H1 (cell line): ENCODE measurements at regions not wholly inside any gene's neighbourhood (a gene's known extent, or its start where the extent isn't known, plus 50 kb on each side); places are given as distances from the start of the nearest gene placed in this dataset.

ENCODE experiments used
- EGR1 ChIP-seq: IDR thresholded peaks from 2 replicates; pipeline ENCODE4 v1.6.1; 2011; ENCODE audit warnings: low read depth, low read length, borderline replicate concordance
- EP300 ChIP-seq, 2 experiments: IDR thresholded peaks; 1 replicate in 1 of 2; 2 replicates in 1 of 2; pipeline ENCODE4 v1.6.1; 2011 to 2012; ENCODE audit warnings: low read depth in 2 of 2, low read length in 2 of 2, mild to moderate bottlenecking in 2 of 2, borderline replicate concordance in 1 of 2, inconsistent platforms in 1 of 2, moderate library complexity in 1 of 2
- NANOG ChIP-seq: IDR thresholded peaks from 2 replicates; pipeline ENCODE4 v1.6.1; 2011; ENCODE audit warnings: low read length, low read depth, mild to moderate bottlenecking, inconsistent platforms; ENCODE audit not compliant: insufficient read depth, poor library complexity, severe bottlenecking
- PHF8 ChIP-seq: fragments of 200-600 bp; sonication (generic); conservative IDR thresholded peaks from 2 replicates; pipeline ENCODE4 v1.7.1; 2012; ENCODE audit warnings: low read depth, mild to moderate bottlenecking, inconsistent platforms, low read length, moderate library complexity
- POLR2A ChIP-seq, 2 experiments: IDR thresholded peaks; 1 replicate in 1 of 2; 2 replicates in 1 of 2; pipeline ENCODE4 v1.6.1; 2011; ENCODE audit warnings: low read depth in 2 of 2, low read length in 2 of 2, mild to moderate bottlenecking in 2 of 2; ENCODE audit errors: control extremely low read depth in 1 of 2
- POLR2AphosphoS5 ChIP-seq: IDR thresholded peaks from 2 replicates; pipeline ENCODE4 v1.6.1; 2011; ENCODE audit warnings: low read depth, low read length
- RBBP5 ChIP-seq: IDR thresholded peaks from 2 replicates; pipeline ENCODE4 v1.7.1; 2012; ENCODE audit warnings: low read depth, mild to moderate bottlenecking, inconsistent platforms, low read length, moderate library complexity, borderline replicate concordance
- SRF ChIP-seq: IDR thresholded peaks from 2 replicates; pipeline ENCODE4 v1.6.1; 2011; ENCODE audit warnings: mild to moderate bottlenecking, low read depth, low read length, moderate library complexity
- TAF1 ChIP-seq: IDR thresholded peaks from 2 replicates; pipeline ENCODE4 v1.6.1; 2011; ENCODE audit warnings: mild to moderate bottlenecking, low read depth, low read length
- TEAD4 ChIP-seq: IDR thresholded peaks from 2 replicates; pipeline ENCODE4 v1.6.1; 2012; ENCODE audit warnings: low read depth, low read length, inconsistent platforms, mixed read lengths
- ZNF274 ChIP-seq: IDR thresholded peaks from 2 replicates; pipeline ENCODE4 v1.7.0; 2012; ENCODE audit warnings: low read length, borderline replicate concordance; ENCODE audit errors: extremely low read depth
- TF ChIP-seq, protein P1 (sequence below), 3 experiments: IDR thresholded peaks; 1 replicate in 2 of 3; 2 replicates in 1 of 3; pipeline versions ENCODE4 v1.5.1 to v1.6.1; 2011; ENCODE audit warnings: low read length in 3 of 3, mild to moderate bottlenecking in 3 of 3, inconsistent platforms in 2 of 3, low read depth in 1 of 3, moderate library complexity in 1 of 3; ENCODE audit not compliant: insufficient read depth in 1 of 3; ENCODE audit errors: control extremely low read depth in 1 of 3

DNA sequence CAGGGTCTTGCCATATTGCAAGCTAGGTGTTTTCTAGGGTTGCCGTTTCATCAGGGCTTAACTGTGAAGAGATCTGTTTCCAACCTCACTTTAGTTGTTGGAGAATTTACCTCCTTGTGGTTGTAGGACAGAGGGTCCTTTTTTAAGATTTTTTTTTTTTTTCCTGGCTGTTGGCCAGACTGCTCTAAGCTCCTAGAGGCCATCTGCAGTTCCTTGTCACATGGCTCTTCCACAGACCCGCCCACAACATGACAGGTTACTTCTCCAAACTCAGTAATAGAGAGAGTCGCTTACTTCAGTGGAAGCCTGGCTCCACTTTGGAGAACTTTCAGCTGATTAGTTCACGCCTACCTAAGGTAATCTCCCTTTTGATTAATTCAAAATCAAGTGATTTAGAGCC lies 543.7 kb downstream of the DMRTA1 start:
- TF ChIP-seq, protein P1, sequence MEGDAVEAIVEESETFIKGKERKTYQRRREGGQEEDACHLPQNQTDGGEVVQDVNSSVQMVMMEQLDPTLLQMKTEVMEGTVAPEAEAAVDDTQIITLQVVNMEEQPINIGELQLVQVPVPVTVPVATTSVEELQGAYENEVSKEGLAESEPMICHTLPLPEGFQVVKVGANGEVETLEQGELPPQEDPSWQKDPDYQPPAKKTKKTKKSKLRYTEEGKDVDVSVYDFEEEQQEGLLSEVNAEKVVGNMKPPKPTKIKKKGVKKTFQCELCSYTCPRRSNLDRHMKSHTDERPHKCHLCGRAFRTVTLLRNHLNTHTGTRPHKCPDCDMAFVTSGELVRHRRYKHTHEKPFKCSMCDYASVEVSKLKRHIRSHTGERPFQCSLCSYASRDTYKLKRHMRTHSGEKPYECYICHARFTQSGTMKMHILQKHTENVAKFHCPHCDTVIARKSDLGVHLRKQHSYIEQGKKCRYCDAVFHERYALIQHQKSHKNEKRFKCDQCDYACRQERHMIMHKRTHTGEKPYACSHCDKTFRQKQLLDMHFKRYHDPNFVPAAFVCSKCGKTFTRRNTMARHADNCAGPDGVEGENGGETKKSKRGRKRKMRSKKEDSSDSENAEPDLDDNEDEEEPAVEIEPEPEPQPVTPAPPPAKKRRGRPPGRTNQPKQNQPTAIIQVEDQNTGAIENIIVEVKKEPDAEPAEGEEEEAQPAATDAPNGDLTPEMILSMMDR (IDR thresholded peaks at IDR 0.05; ENCODE audit: control extremely low read depth in 1 of 3, insufficient read depth in 1 of 3, low read depth in 1 of 3, low read length in 3 of 3): no peak
- TF ChIP-seq EGR1 (no peak), SRF (no peak), POLR2AphosphoS5 (no peak), ZNF274 (no peak), EP300 (IDR thresholded peaks at IDR 0.05; ENCODE audit: borderline replicate concordance in 1 of 2, low read depth in 2 of 2, low read length in 2 of 2) (no peak), POLR2A (IDR thresholded peaks at IDR 0.05; ENCODE audit: control extremely low read depth in 1 of 2, low read depth in 2 of 2, low read length in 2 of 2) (no peak), TAF1 (no peak), RBBP5 (no peak), NANOG (no peak), TEAD4 (no peak), PHF8 (no peak)
